H1 (cell line): ENCODE measurements at regions not wholly inside any gene's neighbourhood (a gene's known extent, or its start where the extent isn't known, plus 50 kb on each side); places are given as distances from the start of the nearest gene placed in this dataset.
A peak's percentile ranks its signal among the peaks of the same experiment; 100 is the strongest.

Experiments used
- CTCF ChIA-PET: fragments of 300-600 bp; sonication (Branson Sonifier 250); formaldehyde crosslinking; loops from one replicate; lab custom pipeline; 2021; ENCODE audit not compliant: partially characterized antibody; lab: Charles Lee
- POLR2A ChIA-PET: fragments of 300-600 bp; sonication (Branson Sonifier 250); formaldehyde crosslinking; loops from one replicate; lab custom pipeline; 2021; ENCODE audit warnings: inconsistent platforms; ENCODE audit not compliant: partially characterized antibody; lab: Charles Lee
- DNase-seq, 2 experiments: peaks; one replicate each; pipeline versions ENCODE4 v3.0.0 to v3.0.0-alpha.2; 2010 to 2022; ENCODE audit warnings: low spot score in 2 of 2, low read depth in 1 of 2, mixed read lengths in 1 of 2
- FAIRE-seq: peaks from 2 replicates; lab custom pipeline; 2011; peaks lifted over from hg19 to GRCh38; lab: Jason Lieb, UNC
- H2AFZ ChIP-seq: 2 replicates; pipeline ENCODE4 v1.8.1; 2012; ENCODE audit warnings: low read length, inconsistent platforms
- H2AK5ac ChIP-seq: 2 replicates; pipeline ENCODE4 v1.6.1; 2013; ENCODE audit warnings: low read depth, low read length
- H2BK120ac ChIP-seq: replicated peaks from 2 replicates; pipeline ENCODE3; 2013; ENCODE audit warnings: low read depth, low read length, inconsistent platforms
- H2BK12ac ChIP-seq: 2 replicates; pipeline ENCODE4 v1.6.1; 2013; ENCODE audit warnings: low read depth, low read length
- H2BK15ac ChIP-seq: 2 replicates; pipeline ENCODE4 v1.6.1; 2013; ENCODE audit warnings: low read length
- H2BK20ac ChIP-seq: 2 replicates; pipeline ENCODE4 v1.6.1; 2013; ENCODE audit warnings: low read length
- H2BK5ac ChIP-seq: 2 replicates; pipeline ENCODE4 v1.6.1; 2013; ENCODE audit warnings: low read depth, low read length
- H3K14ac ChIP-seq: 2 replicates; pipeline ENCODE4 v1.6.1; 2013; ENCODE audit warnings: inconsistent platforms; ENCODE audit not compliant: insufficient read length
- H3K18ac ChIP-seq: 2 replicates; pipeline ENCODE4 v1.6.1; 2013; ENCODE audit warnings: low read length; ENCODE audit errors: extremely low read depth
- H3K23ac ChIP-seq: 2 replicates; pipeline ENCODE4 v1.6.1; 2013; ENCODE audit warnings: inconsistent platforms; ENCODE audit not compliant: insufficient read length
- H3K23me2 ChIP-seq: 2 replicates; pipeline ENCODE4 v1.6.1; 2013; ENCODE audit warnings: low read depth, low read length
- H3K27ac ChIP-seq: 2 replicates; pipeline ENCODE4 v1.6.1; 2011; ENCODE audit warnings: low read depth, low read length, inconsistent platforms
- H3K27me3 ChIP-seq, 4 experiments: replicated peaks in 1 of 4; 1 replicate in 1 of 4; 2 replicates in 3 of 4; pipeline versions ENCODE4 v1.6.1 to v1.8.1; 2011 to 2013; ENCODE audit warnings: low read length in 3 of 4, mild to moderate bottlenecking in 3 of 4, inconsistent platforms in 2 of 4, mixed read lengths in 2 of 4, moderate library complexity in 1 of 4; ENCODE audit not compliant: control insufficient read depth in 3 of 4, insufficient read depth in 3 of 4; ENCODE audit errors: extremely low read depth in 1 of 4
- H3K36me3 ChIP-seq, 4 experiments: 2 replicates each; pipeline versions ENCODE4 v1.6.1 to v1.8.1; 2011 to 2013; ENCODE audit warnings: mild to moderate bottlenecking in 4 of 4, low read length in 3 of 4, moderate library complexity in 2 of 4, control low read depth in 1 of 4, inconsistent platforms in 1 of 4; ENCODE audit not compliant: insufficient read depth in 4 of 4, control insufficient read depth in 2 of 4
- H3K4ac ChIP-seq: replicated peaks from 2 replicates; pipeline ENCODE3; 2013; ENCODE audit warnings: low read length, low read depth, mixed read lengths, inconsistent platforms; ENCODE audit not compliant: insufficient read length
- H3K4me1 ChIP-seq, 4 experiments: replicated peaks in 1 of 4; 1 replicate in 1 of 4; 2 replicates in 3 of 4; pipeline versions ENCODE4 v1.6.1 to v1.8.1; 2011 to 2013; ENCODE audit warnings: low read length in 3 of 4, inconsistent platforms in 2 of 4, mixed read lengths in 1 of 4; ENCODE audit not compliant: insufficient read depth in 4 of 4, control insufficient read depth in 3 of 4
- H3K4me2 ChIP-seq, 2 experiments: 2 replicates each; pipeline versions ENCODE4 v1.6.1 to v1.8.1; 2011 to 2013; ENCODE audit warnings: low read depth in 2 of 2, low read length in 2 of 2, control low read depth in 1 of 2, inconsistent platforms in 1 of 2, mild to moderate bottlenecking in 1 of 2; ENCODE audit not compliant: insufficient read depth in 1 of 2
- H3K4me3 ChIP-seq, 4 experiments: fragments of 200-600, 300-600 bp in 1 of 4; sonication (generic), shearing (Covaris generic), sonication (Bioruptor Twin) in 1 of 4; 2 replicates each; pipeline versions ENCODE4 v1.5.1 to v1.8.1; 2011 to 2016; ENCODE audit warnings: low read length in 4 of 4, low read depth in 3 of 4, control low read depth in 2 of 4, inconsistent platforms in 2 of 4, mild to moderate bottlenecking in 2 of 4, mixed read lengths in 1 of 4, moderate library complexity in 1 of 4; ENCODE audit not compliant: insufficient read depth in 2 of 4; ENCODE audit errors: extremely low read depth in 1 of 4
- H3K56ac ChIP-seq: replicated peaks from 2 replicates; pipeline ENCODE3; 2013; ENCODE audit warnings: low read depth, mild to moderate bottlenecking, mixed read lengths, low read length, inconsistent platforms; ENCODE audit not compliant: insufficient read length
- H3K79me1 ChIP-seq: 2 replicates; pipeline ENCODE4 v1.6.1; 2013; ENCODE audit warnings: low read depth, low read length, control low read depth
- H3K79me2 ChIP-seq, 2 experiments: 2 replicates each; pipeline versions ENCODE4 v1.6.1 to v1.8.1; 2012 to 2013; ENCODE audit warnings: low read length in 2 of 2, mild to moderate bottlenecking in 2 of 2, inconsistent platforms in 1 of 2; ENCODE audit not compliant: insufficient read depth in 2 of 2, control insufficient read depth in 1 of 2
- H3K9ac ChIP-seq, 4 experiments: replicated peaks in 1 of 4; 1 replicate in 1 of 4; 2 replicates in 3 of 4; pipeline versions ENCODE4 v1.6.1 to v1.8.1; 2011 to 2013; ENCODE audit warnings: low read depth in 3 of 4, low read length in 3 of 4, control low read depth in 2 of 4, mild to moderate bottlenecking in 2 of 4, moderate library complexity in 2 of 4, inconsistent platforms in 1 of 4; ENCODE audit errors: extremely low read depth in 1 of 4
- H3K9me3 ChIP-seq, 2 experiments: 2 replicates each; pipeline versions ENCODE4 v1.6.1 to v1.8.1; 2012 to 2013; ENCODE audit warnings: mild to moderate bottlenecking in 2 of 2, moderate library complexity in 2 of 2, control low read depth in 1 of 2, inconsistent platforms in 1 of 2, low read depth in 1 of 2, low read length in 1 of 2, mixed read lengths in 1 of 2; ENCODE audit not compliant: insufficient read depth in 2 of 2
- H4K20me1 ChIP-seq, 2 experiments: replicated peaks in 1 of 2; 2 replicates each; pipeline versions ENCODE3 to v1.8.1; 2011 to 2013; ENCODE audit warnings: inconsistent platforms in 2 of 2, low read length in 2 of 2, mild to moderate bottlenecking in 1 of 2; ENCODE audit not compliant: insufficient read depth in 2 of 2, control insufficient read depth in 1 of 2
- H4K5ac ChIP-seq: 2 replicates; pipeline ENCODE4 v1.6.1; 2013; ENCODE audit warnings: low read length, low read depth, mixed read lengths, inconsistent platforms; ENCODE audit not compliant: insufficient read length
- H4K8ac ChIP-seq: 2 replicates; pipeline ENCODE4 v1.8.0; 2013; ENCODE audit warnings: mild to moderate bottlenecking, moderate library complexity, low read length, inconsistent platforms; ENCODE audit not compliant: insufficient read depth; ENCODE audit errors: extremely low read depth
- H4K91ac ChIP-seq: replicated peaks from 2 replicates; pipeline ENCODE3; 2013; ENCODE audit warnings: low read length, mixed read lengths, inconsistent platforms; ENCODE audit not compliant: insufficient read length
- JUND ChIP-seq: IDR thresholded peaks from 2 replicates; pipeline ENCODE4 v1.6.1; 2011; ENCODE audit warnings: mild to moderate bottlenecking, improper control_type of control experiment, low read length
- RXRA ChIP-seq: IDR thresholded peaks from 2 replicates; pipeline ENCODE4 v1.6.1; 2011; ENCODE audit warnings: low read depth, mild to moderate bottlenecking, low read length, moderate library complexity; ENCODE audit not compliant: insufficient read depth
- ZNF274 ChIP-seq: IDR thresholded peaks from 2 replicates; pipeline ENCODE4 v1.7.0; 2012; ENCODE audit warnings: low read length, borderline replicate concordance; ENCODE audit errors: extremely low read depth
- WGBS, 2 experiments: shearing (Covaris generic) in 1 of 2; methylation state at CpG; one replicate each; pipeline versions ENCODE4 v1.1.6 to v1.1.7; 2013 to 2015; ENCODE audit warnings: low lambda C conversion rate in 2 of 2, mixed read lengths in 2 of 2, inconsistent platforms in 1 of 2, low coverage in 1 of 2, missing lambda C conversion rate in 1 of 2; ENCODE audit not compliant: insufficient replicate concordance in 2 of 2, insufficient coverage in 1 of 2, insufficient read length in 1 of 2; ENCODE audit errors: extremely low coverage in 1 of 2, missing lambda C conversion rate in 1 of 2; 5-methylcytosine and 5-hydroxymethylcytosine counted together

- Histone ChIP-seq H3K27me3 (no peaks in the 10 kb centered on the region), H3K4me1 (no peaks in the 10 kb centered on the region), H4K8ac (no peak overlapping the region), H3K18ac (no peak overlapping the region), H3K14ac (no peak overlapping the region), H4K20me1 (no peaks in the 10 kb centered on the region), H2AK5ac (no peak overlapping the region), H2BK5ac (no peak overlapping the region), H3K23me2 (no peaks in the 10 kb centered on the region), H2BK15ac (no peak overlapping the region), H2BK12ac (no peak overlapping the region), H3K23ac (no peak overlapping the region), H3K4me3 (no peak overlapping the region), H3K27ac (no peak overlapping the region), H3K36me3 (no peaks in the 10 kb centered on the region), H2BK20ac (no peak overlapping the region), H2BK120ac (no peak overlapping the region), H3K56ac (no peak overlapping the region), H3K79me2 (no peaks in the 10 kb centered on the region), H3K4me2 (no peak overlapping the region), H3K4ac (no peak overlapping the region), H3K9ac (no peak overlapping the region), H4K91ac (no peak overlapping the region), H2AFZ (0 out of 2 replicates have a peak overlapping the region, but pooled peaks have one; percentile 48), H3K79me1 (no peaks in the 10 kb centered on the region), H3K9me3 (no peaks in the 10 kb centered on the region), H4K5ac (no peak overlapping the region)
- no peak for TF ChIP-seq RXRA
- no peak for TF ChIP-seq ZNF274
- TF ChIP-seq JUND = no peak
- no peak for DNase-seq
- POLR2A ChIA-PET = no interaction called here
- CTCF ChIA-PET = interaction anchor here (0.9 to 1.2 kb wide), 2 partner anchors 15 to 342 kb away, joined by 3 to 5 read pairs; no protein-coding TSS in a partner anchor
- WGBS, 2 experiments = 83% methylated on average over 7 of the region's 7 CpGs; no CpG with 5 or more reads in 1 of the 2 experiments
- no peak for FAIRE-seq
These were observed 676.7 kb upstream of the TENM3 start for GRCh38 chr4:181566490-181566889.
